Right lung (tissue), 2 donors: ENCODE measurements at regions not wholly inside any gene's neighbourhood (a gene's known extent, or its start where the extent isn't known, plus 50 kb on each side); places are given as distances from the start of the nearest gene placed in this dataset.

Experiments
- DNase-seq, 2 donors: peaks; one replicate each; pipeline ENCODE4 v3.0.0-alpha.2; 2013

DNA sequence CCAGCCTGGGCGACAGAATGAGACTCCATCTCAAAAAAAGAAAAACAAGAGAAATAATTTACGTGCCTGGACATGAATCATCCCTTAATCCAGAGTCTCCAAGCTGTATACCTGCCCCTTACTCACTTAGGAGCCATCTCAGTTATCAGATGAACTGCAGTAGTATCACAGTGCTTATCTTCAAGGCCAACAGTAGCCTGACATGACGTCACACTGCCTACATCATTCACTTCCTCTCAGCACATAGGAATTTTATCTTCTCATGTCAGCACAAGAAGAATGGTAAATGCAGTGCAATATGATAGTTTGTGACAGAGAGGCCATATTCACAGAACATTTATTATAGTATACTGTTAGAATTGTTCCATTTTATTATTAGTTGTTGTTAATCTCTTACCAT is 216.6 kb downstream of the SS18 start:
- DNase-seq = no peak

DNA sequence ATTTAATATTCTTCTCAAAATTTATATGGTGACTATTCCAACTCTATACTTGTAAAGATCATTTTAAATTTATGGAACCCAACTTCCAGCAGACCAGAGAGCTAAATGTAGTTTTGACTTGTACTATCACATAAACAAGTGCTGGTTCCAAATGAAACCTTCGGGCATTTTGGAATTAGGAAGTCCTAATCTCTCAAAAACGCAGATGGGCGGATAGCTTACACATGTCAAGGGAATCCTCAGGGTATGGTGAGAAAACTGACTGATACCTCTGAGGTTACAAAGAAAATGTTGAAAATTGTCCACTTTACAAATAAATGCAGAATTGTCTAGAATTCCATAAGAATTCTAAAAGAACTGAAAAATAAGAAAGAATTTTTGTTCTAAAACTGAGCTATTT is 224.1 kb downstream of the SS18 start:
- DNase-seq = no peak

DNA sequence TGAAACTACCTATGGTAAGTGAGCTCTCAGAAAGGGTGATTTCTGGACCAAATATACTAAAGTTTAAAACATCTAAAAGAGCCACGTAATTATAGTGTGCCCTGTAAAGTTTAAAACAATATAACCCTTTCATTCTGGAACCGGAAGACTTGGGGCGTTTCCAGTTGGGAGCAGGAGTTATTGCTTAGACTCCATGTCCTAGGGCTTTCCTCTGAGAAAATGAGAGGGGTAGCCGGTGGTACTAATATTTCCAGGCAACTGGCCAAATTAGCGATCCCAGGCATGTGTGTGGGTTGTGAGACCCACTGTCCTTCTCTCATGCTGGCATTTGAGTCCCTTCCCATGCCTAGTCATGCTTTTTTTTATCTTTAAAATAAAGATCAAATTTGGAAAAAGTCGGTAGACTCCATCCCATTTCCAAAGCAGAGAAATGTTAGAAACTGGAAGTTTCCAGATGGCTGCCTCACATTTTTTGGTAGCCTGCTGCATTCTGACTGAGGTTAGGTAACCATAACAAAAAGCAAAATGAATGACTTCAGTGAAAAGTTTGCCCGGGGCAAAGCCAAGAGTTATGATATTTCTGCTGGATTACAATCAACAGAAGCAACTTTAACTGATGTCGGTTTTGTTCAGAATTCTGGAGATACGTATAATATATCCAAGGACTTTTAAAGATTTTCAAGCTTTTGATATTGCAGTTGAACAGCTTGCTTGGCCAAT is 227.4 kb downstream of the SS18 start:
- no peak for DNase-seq

DNA sequence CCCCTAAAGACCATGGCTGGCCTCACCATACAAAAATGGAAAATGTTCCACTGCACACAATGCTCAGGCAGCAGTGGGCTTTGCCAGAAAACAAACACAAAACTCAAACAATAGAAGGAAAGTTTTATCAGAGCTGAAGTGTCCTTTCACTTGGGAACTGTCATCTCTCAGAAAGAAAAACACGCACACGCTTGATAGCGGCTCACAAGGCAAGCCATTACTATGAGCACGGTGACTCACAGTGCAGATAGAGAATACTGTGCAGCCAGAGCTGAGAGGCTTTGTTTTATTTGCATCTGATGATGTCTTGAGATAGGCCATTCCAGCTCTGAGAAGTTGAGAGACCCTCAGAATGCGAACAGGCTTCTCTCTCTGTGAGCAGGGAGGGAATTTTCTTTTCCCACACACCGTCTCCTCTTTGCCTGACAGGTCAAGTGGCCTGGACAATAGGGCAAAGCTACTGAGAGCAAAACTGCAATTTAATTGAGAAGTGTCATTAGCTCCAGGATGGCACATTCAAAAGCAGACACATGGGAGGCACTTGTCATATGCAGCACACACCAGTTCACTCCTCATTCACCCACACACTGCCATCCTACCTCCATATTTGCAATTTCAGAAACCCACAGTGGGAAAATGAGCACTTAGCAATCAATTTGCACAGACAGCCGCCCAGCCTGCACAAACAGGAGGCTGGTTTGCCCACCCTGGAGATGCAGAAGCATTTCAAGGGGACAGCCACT is 236.6 kb downstream of the SS18 start:
- no peak for DNase-seq

DNA sequence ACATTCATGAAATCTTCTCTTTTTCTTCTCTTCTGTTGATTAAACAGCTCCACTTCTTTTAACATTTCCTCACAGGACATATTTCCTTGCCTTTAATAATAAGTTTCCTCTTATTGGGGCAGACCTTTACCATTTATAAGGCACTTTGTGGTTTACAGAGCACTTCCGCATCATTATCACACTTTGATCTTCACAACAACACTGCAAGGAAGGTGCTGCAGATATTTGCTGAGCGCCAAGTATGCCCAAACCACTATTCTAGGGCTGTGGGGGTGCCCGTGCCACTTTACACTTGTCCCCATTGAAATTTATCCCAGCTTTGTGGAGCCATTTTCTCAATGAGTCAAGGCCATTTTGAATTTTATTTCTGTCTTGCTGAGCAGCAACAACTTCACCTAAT is 246.6 kb downstream of the SS18 start:
- DNase-seq = no peak

DNA sequence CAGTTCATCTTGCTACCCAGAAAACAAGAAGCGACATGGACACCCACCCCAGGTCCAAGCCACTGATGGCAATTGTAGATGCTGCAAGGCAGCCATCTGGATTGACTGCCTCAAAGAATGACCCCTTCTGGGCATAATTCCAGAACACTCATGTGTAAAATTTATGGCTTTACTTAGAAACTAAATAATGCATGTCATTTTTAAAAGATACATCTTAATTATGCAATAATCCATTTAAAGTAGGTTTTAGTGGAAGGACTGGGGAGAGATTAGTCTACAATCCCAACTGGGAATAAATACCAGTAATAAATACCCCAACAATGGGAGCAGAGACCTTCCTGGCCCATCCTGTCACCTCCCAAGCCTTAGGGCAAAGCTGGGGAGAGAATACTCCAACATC is 247.7 kb downstream of the SS18 start:
- DNase-seq = no peak

DNA sequence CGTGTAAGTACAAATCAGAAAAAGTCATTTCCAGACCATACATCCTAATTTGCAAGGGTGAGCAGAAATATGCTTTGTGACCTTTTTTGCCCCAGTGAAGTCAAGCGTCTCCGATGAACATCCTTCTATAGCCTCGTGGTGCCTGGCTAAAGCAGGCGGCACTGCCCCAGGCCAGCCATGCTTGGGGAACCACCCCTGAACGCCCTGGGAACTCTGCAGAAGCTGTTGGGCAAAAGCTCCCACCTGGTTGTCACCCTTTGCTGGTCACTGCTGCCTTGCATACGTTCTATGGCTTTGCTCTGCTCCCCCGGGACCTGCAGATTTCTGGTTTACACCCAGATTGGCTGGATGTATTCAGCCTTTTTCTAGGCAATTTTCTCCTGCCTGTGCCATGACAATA is 256.4 kb downstream of the SS18 start:
- DNase-seq = no peak

DNA sequence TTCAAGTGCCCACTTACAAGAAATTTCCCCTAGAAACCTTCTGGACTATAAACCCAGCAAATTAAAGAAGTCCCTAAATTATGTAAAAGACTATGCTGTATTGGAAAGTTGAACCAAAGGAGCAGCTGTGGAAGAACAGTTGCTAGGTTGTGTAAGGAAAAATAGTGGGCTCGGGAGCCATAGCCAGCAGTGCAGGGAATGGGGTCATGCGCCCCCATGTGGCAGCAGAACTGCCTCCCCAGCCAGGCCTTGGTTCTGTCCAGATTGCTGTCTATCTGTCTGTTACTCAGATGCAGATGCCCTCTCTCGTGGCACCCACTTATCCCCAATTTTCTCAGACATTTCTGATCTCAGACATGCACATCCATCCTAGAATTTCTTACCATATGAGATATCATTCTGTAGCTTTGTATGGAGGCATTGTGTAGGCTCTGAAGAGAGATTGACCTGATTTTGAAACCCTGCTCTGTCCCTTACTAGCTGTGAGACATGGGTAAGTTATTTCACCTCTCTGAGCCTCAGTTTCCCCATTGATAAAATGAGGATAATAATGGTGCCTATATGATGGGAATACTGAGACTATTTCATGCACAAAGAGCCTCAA is 258.3 kb downstream of the SS18 start:
- peak; percentile 42 to 49 for DNase-seq

DNA sequence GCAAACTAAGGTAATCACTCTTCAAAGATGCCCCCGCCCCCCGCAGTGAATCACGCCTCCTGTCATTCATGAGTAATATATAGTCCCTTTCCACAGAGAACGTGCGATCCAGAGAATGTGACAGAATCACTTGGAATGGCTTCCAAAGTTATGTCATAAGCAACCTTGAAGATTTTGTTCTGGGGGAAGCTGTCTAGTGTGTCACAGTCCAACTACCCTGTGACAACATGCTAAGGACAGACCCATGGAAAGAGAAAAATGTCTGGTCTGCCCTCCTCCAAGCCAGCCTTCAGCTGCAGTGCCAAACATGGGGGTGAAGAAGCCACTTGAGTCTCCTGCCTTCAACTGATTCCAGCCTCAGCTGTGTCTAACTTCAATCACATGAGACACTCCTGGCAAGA is 259.1 kb downstream of the SS18 start:
- no peak for DNase-seq

DNA sequence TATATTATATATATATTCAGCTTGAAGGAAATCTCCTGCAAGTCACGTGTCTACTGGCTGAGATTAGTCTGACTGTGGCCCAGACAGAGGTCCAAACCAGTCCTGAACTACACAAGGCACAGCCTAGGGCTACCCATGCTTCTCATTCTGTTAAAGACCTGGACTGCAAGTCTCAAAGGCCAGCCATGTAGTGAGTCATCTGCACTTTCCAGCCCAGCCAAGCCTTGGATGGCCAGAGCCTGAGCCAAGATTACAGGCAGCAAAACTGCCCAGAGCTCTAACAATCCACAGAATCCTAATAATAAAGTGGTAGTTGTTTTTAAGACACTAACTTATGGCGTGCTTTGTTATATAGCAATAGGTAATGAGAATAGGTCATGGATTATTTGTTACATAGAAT is 259.6 kb downstream of the SS18 start:
- no peak for DNase-seq

DNA sequence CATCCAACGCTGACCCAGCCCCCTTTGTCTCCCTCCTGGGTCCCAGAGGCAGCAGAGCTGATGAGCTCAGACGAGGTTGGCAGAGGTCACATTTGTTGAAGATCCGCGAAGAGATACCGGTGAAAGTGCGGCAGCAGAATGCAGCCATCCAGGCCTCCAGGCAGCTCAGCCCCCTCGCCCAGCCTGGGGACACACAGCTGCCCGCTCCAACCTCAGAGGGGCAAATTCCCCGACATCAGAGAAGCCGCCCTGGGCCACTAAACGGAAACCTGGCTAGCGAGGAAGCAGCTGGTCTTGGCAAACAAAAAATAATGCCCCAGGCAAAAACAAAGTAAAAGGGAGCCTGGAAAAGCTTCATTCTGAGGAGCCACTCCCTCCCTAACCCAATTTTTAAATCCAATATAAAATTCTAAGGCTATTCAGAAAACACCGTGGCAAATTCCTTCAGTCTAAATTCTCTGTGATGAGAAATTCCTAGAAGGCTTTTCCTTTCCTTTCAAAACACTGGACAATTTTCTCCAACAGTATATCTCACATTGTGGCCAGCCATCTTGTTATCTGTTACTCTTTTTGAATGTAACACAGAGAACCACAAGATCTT is 262.4 kb downstream of the SS18 start:
- DNase-seq = no peak

DNA sequence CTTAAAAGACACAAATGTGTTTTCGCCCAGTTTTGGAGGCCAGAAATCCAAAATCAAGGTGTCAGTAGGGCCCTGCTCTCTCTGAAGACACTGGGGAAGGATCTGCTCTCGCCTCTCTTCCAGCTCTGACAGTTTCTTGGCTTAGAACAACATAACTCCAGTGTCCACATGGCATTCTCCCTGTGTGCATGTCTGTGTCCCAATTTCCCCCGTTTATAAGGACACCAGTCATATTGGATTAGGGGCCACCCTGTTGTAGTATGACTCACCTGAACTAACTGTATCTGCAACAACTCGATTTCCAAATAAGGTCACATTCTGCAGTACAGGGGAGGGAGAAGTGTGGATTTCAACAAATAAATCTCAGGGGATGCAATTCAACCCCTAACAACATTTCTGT is 263.2 kb downstream of the SS18 start:
- no peak for DNase-seq

DNA sequence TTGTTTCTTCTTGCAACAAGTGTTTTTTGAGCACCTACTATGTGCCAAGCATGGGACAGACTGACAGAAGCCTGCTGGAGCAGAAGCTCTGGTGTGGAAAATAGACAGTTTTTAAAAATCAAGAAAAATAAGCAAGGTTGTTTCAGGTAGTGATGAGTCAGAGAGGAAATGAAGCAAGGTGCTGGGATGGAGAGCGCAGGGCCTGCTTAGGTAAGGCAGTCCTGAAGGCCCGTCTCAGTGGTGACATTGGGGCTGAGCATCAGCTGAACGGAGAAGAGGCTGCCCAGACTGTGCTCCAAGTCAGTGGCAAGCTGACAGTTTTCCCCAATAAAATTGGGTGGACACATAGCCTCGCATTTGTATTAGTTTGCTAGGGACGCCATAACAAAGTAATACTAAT is 263.6 kb downstream of the SS18 start:
- no peak for DNase-seq

DNA sequence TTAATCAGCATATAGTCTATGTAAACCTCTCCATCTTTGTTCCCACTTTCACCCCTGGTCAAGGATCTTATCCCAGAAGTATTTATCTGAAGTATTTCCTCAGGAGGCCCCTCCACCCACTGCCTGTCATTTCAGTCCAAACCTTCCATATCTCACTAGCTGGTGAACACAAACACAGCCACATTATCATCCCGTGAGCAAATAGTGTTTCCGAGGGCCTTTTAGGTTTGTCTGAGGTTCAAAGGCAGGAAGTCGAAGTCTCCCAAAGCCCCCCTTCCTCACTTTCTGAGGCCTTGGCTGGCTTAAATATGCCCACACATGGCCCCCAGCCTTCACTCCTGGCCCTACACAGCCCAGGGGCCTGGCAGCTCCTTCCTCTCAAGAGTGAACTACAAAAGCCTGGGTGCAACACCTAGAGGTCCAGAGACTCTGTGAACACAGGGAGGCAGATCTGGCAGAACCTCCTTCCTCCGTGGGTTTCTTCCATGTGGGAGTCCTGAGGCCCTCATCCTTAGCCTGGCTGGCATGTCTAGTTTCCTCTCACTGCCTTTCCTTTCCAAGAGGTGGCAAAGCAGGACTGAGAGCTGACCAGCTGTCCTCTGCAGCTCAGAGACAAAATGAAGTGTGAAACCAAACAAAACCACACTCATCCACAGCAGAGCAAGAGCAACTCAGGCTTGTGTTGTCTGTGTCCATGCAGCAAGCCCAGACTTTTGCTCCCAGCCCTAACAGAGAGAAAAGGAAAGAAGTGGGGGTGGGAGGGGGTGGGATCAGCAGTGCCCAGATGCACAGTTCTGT is 264.2 kb downstream of the SS18 start:
- no peak for DNase-seq

DNA sequence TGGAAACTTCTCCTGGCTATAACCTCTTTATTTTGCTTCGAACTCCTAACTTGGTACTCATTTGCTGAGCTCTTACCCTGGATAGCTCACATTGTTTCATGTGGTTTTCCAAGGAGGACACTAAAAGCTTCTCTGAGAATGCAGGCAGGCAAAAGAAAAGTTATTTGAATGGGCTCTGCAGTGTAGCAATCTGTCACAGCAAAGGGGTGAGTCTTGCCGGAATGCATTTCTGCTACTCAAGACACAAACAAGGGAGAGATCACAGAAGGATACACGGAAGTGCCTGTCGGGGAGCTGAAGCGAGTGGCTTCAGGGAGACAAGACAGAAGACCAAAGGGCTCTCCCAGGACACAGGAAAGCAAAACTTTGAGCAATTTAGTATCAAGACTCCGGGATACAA is 265.4 kb downstream of the SS18 start:
- no peak for DNase-seq

DNA sequence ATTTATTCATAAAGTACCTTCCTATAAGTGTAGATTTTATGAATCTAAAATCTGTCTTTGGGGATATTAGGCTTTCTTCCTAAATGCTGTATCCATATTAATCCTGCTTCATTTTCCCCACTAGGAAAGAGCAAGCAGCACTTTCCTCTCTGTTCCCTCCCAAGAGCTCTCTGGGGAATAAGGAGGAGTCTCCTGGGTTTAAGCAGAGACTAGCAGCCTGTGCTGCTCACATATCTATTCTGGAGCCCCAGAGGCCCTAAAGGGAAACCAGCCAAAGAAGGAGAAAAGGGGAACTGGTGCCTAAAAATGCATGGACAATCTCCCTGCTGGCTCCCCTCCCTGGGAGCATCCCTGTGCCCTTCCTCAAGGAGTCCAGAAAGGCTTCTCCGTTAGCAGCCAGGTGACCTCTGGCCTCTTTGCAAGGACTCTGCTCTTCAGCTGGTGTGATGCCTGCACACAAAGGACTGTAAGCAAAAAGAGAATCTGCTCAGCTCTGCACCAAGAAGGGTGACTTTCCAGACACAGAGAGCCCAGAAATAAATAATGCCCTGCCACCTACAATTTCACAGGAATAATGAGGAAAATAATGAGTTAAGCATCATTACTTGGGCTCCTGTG is 270.6 kb downstream of the SS18 start:
- no peak for DNase-seq

DNA sequence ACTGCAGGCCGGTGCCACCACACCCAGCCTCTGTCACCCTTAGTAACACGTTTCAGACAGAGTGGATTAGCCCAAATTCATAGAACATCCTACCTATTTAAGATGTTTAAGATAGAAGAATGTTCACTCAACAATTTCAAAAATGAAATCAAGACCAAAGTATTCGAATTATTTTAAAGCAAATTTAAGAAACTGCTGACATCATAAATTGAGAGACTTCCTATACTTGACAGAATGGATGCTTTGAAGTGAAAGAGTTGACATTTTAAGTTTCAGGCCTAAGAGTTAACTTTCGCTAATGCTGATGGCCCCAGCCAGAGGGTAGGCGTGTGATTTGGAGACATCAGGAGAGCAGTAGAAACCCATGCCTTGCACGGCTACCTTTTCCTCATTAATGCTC is 271.9 kb downstream of the SS18 start:
- DNase-seq = no peak

DNA sequence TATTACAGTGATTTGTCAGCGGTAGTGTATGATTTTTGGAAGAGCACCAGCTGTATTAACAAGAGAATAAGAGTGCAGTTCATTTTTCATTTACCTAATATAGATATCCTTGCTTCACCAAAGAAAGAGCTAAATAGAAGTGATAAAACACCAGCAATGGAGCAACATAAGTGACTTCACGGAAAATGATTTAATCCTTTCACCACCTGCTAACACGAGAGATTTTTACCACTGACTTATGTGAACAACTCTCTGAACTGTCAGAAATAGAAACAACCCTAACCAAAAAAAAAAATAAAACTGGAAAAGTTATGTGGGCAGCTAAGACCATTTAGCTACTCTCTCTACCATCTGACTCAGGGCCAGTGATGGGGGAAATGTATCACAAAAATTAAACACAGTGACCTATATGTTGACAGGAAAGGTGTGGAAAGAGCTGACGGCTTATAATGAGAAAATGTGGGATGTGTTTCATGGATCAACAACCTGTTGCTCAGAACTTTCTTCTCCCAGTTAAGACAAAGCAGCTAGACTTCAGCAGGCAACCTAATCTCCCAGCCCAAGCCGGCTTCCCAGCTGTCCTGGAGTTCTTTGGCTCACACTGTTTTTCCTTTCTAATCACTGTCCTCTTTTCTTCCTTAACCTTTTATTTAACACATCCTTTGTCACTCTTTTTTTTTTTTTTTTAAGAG is 272.7 kb downstream of the SS18 start:
- no peak for DNase-seq

DNA sequence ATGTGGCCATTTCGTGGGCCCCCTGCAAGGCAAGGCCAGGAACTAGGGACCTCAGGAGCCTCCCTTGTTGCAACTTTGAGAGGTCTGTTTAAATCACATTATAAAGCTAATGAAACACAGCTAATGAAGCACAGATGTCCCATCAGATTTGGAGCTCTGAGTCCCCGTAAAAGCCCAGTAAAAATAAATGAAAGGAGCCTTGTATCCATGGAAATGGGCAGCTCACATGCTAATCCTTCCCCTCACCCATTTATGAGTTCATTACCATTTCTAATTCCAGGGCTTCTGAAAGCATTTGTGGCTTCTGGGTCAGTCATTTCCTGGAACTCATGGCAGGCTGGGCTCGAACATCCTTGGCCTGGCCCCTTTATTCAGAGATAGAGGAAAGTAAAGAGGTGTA is 274.8 kb downstream of the SS18 start:
- no peak for DNase-seq

DNA sequence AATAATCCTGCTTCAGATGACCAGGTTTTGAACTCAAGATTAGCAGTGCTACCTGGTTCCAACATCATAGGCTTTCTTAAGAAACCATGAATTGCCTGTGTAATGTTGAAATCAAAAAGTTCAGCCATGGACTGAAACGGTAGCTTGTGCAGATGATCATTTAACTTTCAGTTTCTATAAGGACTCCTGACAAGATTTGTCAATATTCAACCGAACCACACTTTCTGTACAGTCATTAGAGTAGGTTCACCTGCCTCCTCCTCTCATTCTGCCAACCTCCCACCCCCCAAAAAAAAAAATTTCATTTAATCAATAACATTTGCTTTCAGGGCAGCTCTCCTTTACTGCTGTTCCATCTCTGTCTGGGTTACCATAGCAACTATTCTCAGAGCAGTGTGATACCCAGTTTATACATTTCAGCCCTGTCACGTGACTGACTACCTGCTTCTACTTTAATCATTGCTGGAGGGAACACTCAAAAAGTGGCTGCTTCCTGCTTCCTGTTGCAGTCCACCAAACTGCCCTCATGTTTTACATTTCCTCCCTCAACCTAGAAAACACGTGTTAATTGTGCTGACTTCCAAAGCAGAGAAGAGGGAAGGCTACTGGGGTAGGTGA is 275.5 kb downstream of the SS18 start:
- no peak for DNase-seq

DNA sequence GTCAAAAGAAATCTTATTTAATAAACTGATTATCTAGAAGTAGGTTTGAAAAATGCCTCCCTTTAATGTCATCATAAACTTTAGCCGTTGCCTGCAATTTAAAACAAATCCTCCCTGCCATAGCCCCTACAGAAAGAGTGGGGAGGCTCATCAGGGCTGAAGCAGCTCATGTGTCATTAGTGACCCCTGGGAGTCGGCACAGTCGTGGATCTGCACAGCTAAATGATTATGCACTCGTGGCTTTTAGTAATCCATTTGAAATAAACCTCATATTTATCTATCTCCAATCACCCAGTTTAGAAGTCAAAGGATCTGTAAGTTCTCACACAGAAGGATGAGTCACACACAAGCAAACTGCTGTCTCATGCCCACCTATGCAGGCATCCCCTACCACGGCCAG is 277.3 kb downstream of the SS18 start:
- no peak for DNase-seq
